Stomach smooth muscle (tissue), 2 donors: ENCODE measurements at regions not wholly inside any gene's neighbourhood (a gene's known extent, or its start where the extent isn't known, plus 50 kb on each side); places are given as distances from the start of the nearest gene placed in this dataset.

Experiments
- H3K27ac ChIP-seq: one replicate; pipeline ENCODE4 v1.7.0; 2013; ENCODE audit warnings: mild to moderate bottlenecking, low read length, inconsistent platforms
- H3K27me3 ChIP-seq, 2 donors: one replicate each; pipeline ENCODE4 v1.7.0; 2013; ENCODE audit warnings: low read length in 2 of 2; ENCODE audit not compliant: insufficient read depth in 2 of 2, control insufficient read depth in 1 of 2
- H3K36me3 ChIP-seq, 2 donors: one replicate each; pipeline ENCODE4 v1.7.0; 2013; ENCODE audit warnings: low read length in 2 of 2; ENCODE audit not compliant: control insufficient read depth in 2 of 2, insufficient read depth in 2 of 2
- H3K4me1 ChIP-seq: one replicate; pipeline ENCODE4 v1.7.0; 2013; ENCODE audit warnings: low read length; ENCODE audit not compliant: control insufficient read depth, insufficient read depth
- H3K4me3 ChIP-seq, 2 donors: one replicate each; pipeline ENCODE4 v1.7.0; 2013; ENCODE audit warnings: low read length in 2 of 2
- H3K9ac ChIP-seq, 2 donors: one replicate each; pipeline ENCODE4 v1.7.0; 2013; ENCODE audit warnings: low read length in 2 of 2, mild to moderate bottlenecking in 1 of 2
- H3K9me3 ChIP-seq, 2 donors: one replicate each; pipeline ENCODE4 v1.7.0; 2013; ENCODE audit warnings: low read length in 2 of 2; ENCODE audit not compliant: control insufficient read depth in 2 of 2
- donor health status: healthy.
- donor health status: Pancreatic carcinoma.

DNA sequence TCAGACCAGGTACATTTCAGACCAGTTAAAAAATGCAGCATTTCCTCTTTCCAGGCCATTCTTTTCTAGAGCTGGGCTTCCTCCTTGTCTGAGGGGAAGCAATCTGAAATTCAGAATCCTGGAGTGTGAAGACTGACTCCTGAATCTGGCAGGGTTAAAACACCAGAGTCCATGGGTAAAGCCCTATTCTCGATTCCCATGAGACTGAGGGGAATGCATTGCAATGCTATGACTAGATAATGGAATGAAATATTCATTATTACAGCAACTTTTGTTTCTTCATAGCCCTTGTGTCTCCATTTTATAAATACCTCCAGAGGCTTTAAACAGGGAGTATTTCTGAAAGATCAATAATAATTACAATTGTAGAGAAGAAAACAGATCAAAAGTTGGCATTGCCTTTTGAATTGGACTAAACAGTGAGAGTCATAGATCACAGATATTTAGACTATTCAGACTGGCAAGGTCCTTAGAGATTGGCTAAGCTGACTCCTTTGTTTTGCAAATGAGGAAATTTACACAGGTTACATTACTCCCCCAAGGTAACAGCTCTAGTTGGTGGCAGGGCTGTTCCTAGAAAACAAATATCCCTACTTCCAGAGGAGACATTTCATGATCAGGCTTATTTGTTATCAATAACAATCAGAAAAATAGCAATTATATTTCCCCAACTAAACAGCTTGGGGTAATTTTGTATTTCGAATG lies 632.6 kb upstream of the KIRREL3 start:
- no peaks in the 10 kb centered on the region for H3K9me3 ChIP-seq
- H3K4me3 ChIP-seq = no peak overlapping the region
- H3K4me1 ChIP-seq = no peaks in the 10 kb centered on the region
- H3K27me3 ChIP-seq = no peaks in the 10 kb centered on the region
- H3K36me3 ChIP-seq = no peaks in the 10 kb centered on the region
- no peak overlapping the region for H3K9ac ChIP-seq
- H3K27ac ChIP-seq = no peak overlapping the region

DNA sequence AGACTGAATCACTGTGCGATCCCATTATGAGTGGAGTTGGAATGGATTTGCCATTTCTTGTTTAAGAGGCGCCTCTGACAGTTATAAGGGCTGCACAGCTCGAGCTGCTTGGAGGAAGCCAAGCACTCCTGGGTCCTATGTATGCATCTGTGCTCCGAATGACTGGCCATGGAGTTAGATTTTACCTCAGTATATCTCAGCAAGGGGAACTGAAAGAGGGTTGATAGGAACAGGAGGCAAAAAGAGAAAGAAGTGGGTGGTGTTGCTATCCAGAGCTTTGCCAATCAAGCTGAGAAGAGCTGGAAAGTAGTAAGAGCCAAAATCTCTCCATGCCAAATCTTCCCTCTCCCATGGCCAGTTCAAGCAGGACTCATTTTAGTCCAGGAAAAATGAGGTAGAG lies 632.0 kb upstream of the KIRREL3 start:
- H3K9ac ChIP-seq = no peak overlapping the region
- H3K36me3 ChIP-seq = no peaks in the 10 kb centered on the region
- no peak overlapping the region for H3K4me3 ChIP-seq
- H3K4me1 ChIP-seq = no peaks in the 10 kb centered on the region
- no peak overlapping the region for H3K27ac ChIP-seq
- no peaks in the 10 kb centered on the region for H3K9me3 ChIP-seq
- H3K27me3 ChIP-seq = no peaks in the 10 kb centered on the region

DNA sequence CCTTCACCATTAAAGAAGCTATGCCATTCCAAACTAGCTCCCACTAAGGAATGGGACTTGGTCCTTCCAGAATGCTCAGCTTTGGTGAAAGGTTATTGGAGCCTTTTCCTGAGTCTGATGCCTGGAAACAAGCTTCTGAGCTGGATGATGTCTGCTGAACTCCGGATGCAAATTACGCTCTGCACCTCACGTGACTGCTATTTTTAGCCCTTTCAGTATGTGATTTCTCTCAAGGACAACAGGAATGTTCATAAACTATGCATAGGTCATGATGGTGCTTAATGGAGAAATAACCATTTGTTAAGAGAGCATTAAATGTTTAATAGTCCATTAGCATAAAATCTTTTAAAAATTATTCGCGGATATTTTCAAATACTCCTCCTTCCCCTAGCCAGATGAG lies 631.4 kb upstream of the KIRREL3 start:
- no peak overlapping the region for H3K9ac ChIP-seq

DNA sequence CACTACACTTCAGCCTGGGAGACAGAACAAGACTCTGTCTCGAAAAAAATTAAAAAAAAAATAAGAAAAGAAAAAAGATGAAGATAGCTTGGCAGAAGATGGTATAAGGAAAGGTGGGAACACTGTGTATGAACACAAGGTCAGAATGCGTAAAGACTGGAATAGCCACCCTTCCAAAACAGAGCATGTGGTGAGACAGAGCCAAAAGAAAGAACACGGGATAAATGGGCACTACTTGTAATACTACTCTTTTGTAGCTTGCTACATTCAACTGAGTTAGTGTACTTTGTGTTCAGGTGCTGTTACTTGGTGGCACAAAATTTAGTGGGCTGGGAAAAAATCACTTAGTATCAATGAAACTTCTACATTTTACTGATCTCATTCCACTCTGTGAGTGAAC lies 628.6 kb upstream of the KIRREL3 start:
- Histone ChIP-seq H3K4me1 (no peaks in the 10 kb centered on the region), H3K9ac (no peak overlapping the region), H3K9me3 (no peaks in the 10 kb centered on the region), H3K27ac (no peak overlapping the region), H3K36me3 (no peaks in the 10 kb centered on the region), H3K27me3 (no peaks in the 10 kb centered on the region), H3K4me3 (no peak overlapping the region)

More for the DNA sequence above, 631.4 kb upstream of the KIRREL3 start:
- no peak overlapping the region for H3K4me3 ChIP-seq
- no peak overlapping the region for H3K27ac ChIP-seq
- no peaks in the 10 kb centered on the region for H3K27me3 ChIP-seq
- H3K9me3 ChIP-seq = no peaks in the 10 kb centered on the region
- H3K36me3 ChIP-seq = no peaks in the 10 kb centered on the region
- no peaks in the 10 kb centered on the region for H3K4me1 ChIP-seq

DNA sequence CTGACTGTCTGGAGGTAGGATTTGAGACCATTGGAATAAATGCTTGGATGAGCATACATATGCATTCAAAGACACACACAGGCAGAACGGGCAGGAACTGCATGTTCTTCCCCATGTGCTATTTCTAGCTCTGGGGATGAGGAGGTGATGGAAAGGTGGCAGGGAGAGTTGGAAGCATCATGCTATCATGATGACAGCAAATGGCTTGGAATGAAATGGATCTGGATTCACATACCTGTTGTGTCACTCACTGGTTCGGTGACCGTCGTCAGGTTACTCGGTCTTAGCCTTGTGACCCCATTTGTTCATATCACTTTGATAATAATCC lies 627.9 kb upstream of the KIRREL3 start:
- H3K36me3 ChIP-seq = no peaks in the 10 kb centered on the region
- H3K27me3 ChIP-seq = no peaks in the 10 kb centered on the region
- H3K9me3 ChIP-seq = no peaks in the 10 kb centered on the region
- H3K27ac ChIP-seq = no peak overlapping the region
- no peak overlapping the region for H3K4me3 ChIP-seq
- H3K9ac ChIP-seq = no peak overlapping the region
- H3K4me1 ChIP-seq = no peaks in the 10 kb centered on the region

DNA sequence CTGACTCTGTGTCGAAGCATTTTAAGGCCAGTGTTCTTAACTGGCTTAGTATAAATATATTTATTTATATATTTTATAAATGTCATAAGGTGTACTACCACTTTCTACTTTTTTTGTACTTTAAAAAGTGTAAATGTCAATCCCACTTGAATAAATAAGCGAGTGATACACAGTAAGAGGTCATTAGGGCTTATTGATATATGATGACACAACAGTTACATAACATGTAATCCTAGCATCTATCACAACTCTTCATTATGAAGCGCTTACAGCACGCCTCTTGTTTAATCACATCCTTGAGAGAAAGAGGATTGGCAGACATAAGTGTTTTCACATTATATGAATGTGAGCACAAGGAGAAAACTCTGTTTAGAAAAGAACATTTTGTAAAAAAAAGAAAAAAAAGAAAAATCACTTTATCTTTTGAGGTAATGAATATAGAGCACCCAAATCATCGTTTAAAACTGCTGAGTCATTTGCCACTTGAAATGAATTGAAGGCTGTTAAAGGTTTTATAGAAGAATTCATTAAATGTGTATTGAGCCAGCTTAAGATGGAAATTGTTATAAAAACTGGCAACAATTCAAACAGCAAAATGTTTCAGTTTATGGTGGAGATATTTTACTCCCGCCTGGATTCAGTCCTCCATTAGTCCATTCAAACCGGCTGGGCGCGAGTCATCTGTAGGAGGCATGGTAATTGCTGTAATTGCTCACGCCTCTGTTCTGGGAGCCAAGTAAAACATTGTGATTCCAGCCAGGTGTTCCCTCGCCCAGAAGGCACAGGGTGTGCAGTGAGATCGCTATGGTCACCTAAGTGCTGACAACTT lies 627.3 kb upstream of the KIRREL3 start:
- H3K27ac ChIP-seq = no peak overlapping the region
- no peaks in the 10 kb centered on the region for H3K36me3 ChIP-seq
- no peak overlapping the region for H3K4me3 ChIP-seq
- H3K4me1 ChIP-seq = no peaks in the 10 kb centered on the region
- no peaks in the 10 kb centered on the region for H3K27me3 ChIP-seq
- H3K9ac ChIP-seq = no peak overlapping the region
- H3K9me3 ChIP-seq = no peaks in the 10 kb centered on the region

DNA sequence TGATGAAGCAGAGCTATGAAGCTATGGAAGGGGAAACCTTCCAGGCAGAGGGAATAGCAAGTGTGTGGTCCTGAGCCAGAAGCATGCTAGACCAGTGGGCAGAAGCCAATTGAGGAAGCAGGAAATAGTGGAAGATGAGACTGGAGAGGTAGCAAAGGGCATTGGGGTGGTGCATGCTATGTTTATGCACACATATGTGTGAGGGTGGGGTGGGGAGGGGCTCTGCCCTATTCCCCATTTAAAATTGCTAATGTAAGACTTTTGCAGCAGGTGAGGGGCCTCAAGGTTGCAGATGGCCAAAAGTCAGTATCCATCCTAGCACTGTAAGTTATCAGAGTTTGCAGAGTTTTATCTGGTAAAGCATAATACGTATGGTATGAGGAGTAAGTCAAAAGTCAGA lies 626.6 kb upstream of the KIRREL3 start:
- H3K9ac ChIP-seq = no peak overlapping the region
- H3K27me3 ChIP-seq = no peaks in the 10 kb centered on the region
- H3K27ac ChIP-seq = no peak overlapping the region
- H3K9me3 ChIP-seq = no peaks in the 10 kb centered on the region
- no peaks in the 10 kb centered on the region for H3K4me1 ChIP-seq
- H3K36me3 ChIP-seq = no peaks in the 10 kb centered on the region
- H3K4me3 ChIP-seq = no peak overlapping the region

DNA sequence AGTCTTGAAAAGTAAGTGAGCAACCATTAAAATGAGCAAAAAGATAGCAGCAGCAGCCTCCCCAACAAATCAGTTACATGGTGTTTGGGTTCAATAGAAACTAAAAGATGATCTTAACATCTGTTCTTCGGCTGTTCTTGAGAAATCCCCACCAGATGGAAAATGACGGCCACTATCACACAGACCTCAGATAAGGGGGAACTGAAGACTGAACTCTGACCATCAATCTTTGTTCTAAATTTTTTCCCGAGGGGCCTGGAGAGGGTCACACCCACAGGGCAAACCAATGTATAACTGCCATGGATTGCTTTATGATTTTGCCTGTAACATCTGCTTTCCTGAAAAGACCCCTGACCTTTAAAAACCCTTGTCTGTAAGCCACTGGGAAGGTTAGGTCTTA lies 624.8 kb upstream of the KIRREL3 start:
- Histone ChIP-seq H3K4me3 (no peak overlapping the region), H3K9me3 (no peaks in the 10 kb centered on the region), H3K9ac (no peak overlapping the region), H3K4me1 (no peaks in the 10 kb centered on the region), H3K36me3 (no peaks in the 10 kb centered on the region), H3K27me3 (no peaks in the 10 kb centered on the region), H3K27ac (no peak overlapping the region)

DNA sequence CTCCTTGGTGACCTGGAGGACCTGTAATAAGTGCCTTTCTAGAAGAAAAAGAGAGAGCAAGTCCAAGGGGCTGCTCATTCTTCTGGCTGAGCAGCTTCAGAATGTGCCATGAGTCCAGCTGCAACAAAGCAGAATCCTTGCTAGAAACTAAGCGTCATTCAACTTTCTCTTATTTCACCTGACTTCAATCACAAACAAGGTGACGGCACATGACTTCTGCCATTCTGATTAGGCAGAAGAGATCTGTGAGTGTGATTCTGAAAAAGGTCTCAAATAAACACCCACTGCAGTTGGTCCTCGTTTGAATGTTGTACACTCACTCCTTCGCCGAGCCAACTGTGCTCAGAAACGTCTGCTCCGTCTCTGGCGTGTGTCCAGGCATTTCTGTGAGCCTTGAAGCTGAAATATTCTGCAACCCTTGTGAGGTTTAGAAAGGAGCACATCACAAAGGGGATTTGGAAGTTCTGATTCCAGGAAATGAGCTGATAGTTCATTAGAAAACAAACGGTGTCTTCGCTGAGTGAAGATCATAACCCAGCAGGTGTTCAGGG lies 623.8 kb upstream of the KIRREL3 start:
- Histone ChIP-seq H3K36me3 (no peaks in the 10 kb centered on the region), H3K4me3 (no peak overlapping the region), H3K27ac (no peak overlapping the region), H3K27me3 (no peaks in the 10 kb centered on the region), H3K4me1 (no peaks in the 10 kb centered on the region), H3K9me3 (no peaks in the 10 kb centered on the region), H3K9ac (no peak overlapping the region)

DNA sequence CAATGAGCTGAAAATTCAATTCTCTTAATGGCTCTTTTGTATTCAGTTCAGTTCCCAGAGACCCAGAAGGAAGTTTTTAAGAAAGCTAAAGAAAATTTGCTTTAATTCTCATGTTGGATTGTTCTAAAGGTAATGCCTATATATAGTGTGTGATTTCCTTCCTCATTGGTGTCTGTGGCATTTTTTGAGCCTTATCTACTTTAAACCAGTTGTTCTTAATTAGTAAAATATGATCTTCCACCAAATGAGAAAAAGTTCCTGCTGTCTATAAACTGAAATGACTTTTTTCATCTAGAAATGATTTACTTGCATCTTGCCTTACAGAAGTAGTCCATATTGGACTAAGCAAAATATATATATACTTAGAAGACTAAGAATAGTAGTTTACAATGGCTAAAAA lies 622.1 kb upstream of the KIRREL3 start:
- Histone ChIP-seq H3K9me3 (no peaks in the 10 kb centered on the region), H3K9ac (no peak overlapping the region), H3K36me3 (no peaks in the 10 kb centered on the region), H3K27me3 (no peaks in the 10 kb centered on the region), H3K27ac (no peak overlapping the region), H3K4me3 (no peak overlapping the region), H3K4me1 (no peaks in the 10 kb centered on the region)

DNA sequence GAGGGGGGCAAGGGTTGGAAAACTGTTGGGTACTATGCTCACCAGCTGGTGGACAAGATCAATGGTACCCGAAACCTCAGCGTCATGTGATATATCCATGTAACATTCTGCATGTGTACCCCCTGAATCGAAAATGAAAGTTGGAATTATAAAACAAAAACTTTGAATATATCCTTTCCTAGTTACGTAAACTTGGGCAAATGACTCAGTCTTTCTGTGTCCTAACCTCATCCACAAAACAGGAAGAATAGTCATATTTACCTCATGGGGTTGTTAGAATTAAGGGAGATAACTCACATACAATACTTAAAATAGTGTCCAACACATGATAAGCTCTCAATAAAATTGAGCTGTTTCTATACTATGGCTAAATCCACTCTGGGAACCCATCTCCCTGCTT lies 620.1 kb upstream of the KIRREL3 start:
- H3K27ac ChIP-seq = no peak overlapping the region
- H3K4me3 ChIP-seq = no peak overlapping the region
- H3K4me1 ChIP-seq = no peaks in the 10 kb centered on the region
- no peaks in the 10 kb centered on the region for H3K9me3 ChIP-seq
- no peaks in the 10 kb centered on the region for H3K36me3 ChIP-seq
- no peaks in the 10 kb centered on the region for H3K27me3 ChIP-seq
- no peak overlapping the region for H3K9ac ChIP-seq
